GM21526 (cell line): ENCODE measurements at regions not wholly inside any gene's neighbourhood (a gene's known extent, or its start where the extent isn't known, plus 50 kb on each side); places are given as distances from the start of the nearest gene placed in this dataset.
"Not testable (repeated sequence)": the region's sequence is repeated elsewhere in the genome, so short reads cannot be mapped to it uniquely, and the experiment has no call there.

Experiments used
- ATAC-seq: cut with Tn5 transposase; IDR thresholded peaks from one replicate; pipeline ENCODE4 v1.9.1; 2021; ENCODE audit warnings: moderate library complexity; ENCODE audit not compliant: unreplicated experiment, low FRiP score

- no peak for ATAC-seq
Observed at GRCh38 chrX:68978255-68978654, 149.4 kb downstream of the EFNB1 start.

GRCh38 chrX:68953331-68953730 is 124.5 kb downstream of the EFNB1 start:
- no peak for ATAC-seq

- not testable (repeated sequence) for ATAC-seq
Observed at GRCh38 chrX:68951942-68952619, 123.3 kb downstream of the EFNB1 start.

- no peak for ATAC-seq
Observed at GRCh38 chrX:68950937-68951336, 122.1 kb downstream of the EFNB1 start.

GRCh38 chrX:68947882-68948605 is 119.2 kb downstream of the EFNB1 start:
- ATAC-seq: no peak

GRCh38 chrX:68945603-68946228 is 116.9 kb downstream of the EFNB1 start:
- no peak for ATAC-seq

GRCh38 chrX:68945081-68945602 is 116.3 kb downstream of the EFNB1 start:
- ATAC-seq: no peak

GRCh38 chrX:68944211-68944610 is 115.4 kb downstream of the EFNB1 start:
- no peak for ATAC-seq

GRCh38 chrX:68942840-68943239 is 114.0 kb downstream of the EFNB1 start:
- no peak for ATAC-seq

GRCh38 chrX:68942104-68942503 is 113.3 kb downstream of the EFNB1 start:
- no peak for ATAC-seq

- no peak for ATAC-seq
Observed at GRCh38 chrX:68941385-68941952, 112.6 kb downstream of the EFNB1 start.

- no peak for ATAC-seq
Observed at GRCh38 chrX:68940601-68941000, 111.8 kb downstream of the EFNB1 start.

- ATAC-seq: no peak
Observed at GRCh38 chrX:68939868-68940267, 111.0 kb downstream of the EFNB1 start.

- no peak for ATAC-seq
Observed at GRCh38 chrX:68938244-68939004, 109.6 kb downstream of the EFNB1 start.

- ATAC-seq: no peak
Observed at GRCh38 chrX:68937581-68937980, 108.8 kb downstream of the EFNB1 start.

- ATAC-seq: no peak
Observed at GRCh38 chrX:68936608-68937007, 107.8 kb downstream of the EFNB1 start.

- ATAC-seq: no peak
Observed at GRCh38 chrX:68936126-68936525, 107.3 kb downstream of the EFNB1 start.

GRCh38 chrX:68935362-68935761 is 106.5 kb downstream of the EFNB1 start:
- ATAC-seq: no peak

- no peak for ATAC-seq
Observed at GRCh38 chrX:68934922-68935321, 106.1 kb downstream of the EFNB1 start.

GRCh38 chrX:68934421-68934820 is 105.6 kb downstream of the EFNB1 start:
- no peak for ATAC-seq
